LNCaP clone FGC (cell line): ENCODE measurements at regions not wholly inside any gene's neighbourhood (a gene's known extent, or its start where the extent isn't known, plus 50 kb on each side); places are given as distances from the start of the nearest gene placed in this dataset.
A peak's percentile ranks its signal among the peaks of the same experiment; 100 is the strongest.

Experiments
- DNase-seq: peaks from one replicate; pipeline ENCODE4 v3.0.0-alpha.2; 2011; ENCODE audit warnings: low read depth
- H3K4me3 ChIP-seq: 2 replicates; pipeline ENCODE4 v1.5.1; 2011; ENCODE audit warnings: mild to moderate bottlenecking, low read depth, low read length, control low read depth
- TF ChIP-seq, protein P1 (sequence below): IDR thresholded peaks from 2 replicates; pipeline ENCODE4 v1.5.1; 2012; ENCODE audit warnings: mild to moderate bottlenecking; ENCODE audit not compliant: control insufficient read depth, insufficient read depth; ENCODE audit errors: extremely low read depth

- DNase-seq = no peak
- TF ChIP-seq, protein P1, sequence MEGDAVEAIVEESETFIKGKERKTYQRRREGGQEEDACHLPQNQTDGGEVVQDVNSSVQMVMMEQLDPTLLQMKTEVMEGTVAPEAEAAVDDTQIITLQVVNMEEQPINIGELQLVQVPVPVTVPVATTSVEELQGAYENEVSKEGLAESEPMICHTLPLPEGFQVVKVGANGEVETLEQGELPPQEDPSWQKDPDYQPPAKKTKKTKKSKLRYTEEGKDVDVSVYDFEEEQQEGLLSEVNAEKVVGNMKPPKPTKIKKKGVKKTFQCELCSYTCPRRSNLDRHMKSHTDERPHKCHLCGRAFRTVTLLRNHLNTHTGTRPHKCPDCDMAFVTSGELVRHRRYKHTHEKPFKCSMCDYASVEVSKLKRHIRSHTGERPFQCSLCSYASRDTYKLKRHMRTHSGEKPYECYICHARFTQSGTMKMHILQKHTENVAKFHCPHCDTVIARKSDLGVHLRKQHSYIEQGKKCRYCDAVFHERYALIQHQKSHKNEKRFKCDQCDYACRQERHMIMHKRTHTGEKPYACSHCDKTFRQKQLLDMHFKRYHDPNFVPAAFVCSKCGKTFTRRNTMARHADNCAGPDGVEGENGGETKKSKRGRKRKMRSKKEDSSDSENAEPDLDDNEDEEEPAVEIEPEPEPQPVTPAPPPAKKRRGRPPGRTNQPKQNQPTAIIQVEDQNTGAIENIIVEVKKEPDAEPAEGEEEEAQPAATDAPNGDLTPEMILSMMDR = no peak
- H3K4me3 ChIP-seq = no peak overlapping the region
Measured at GRCh38 chr20:12434672-12435071, 517.0 kb downstream of the BTBD3 start.

- no peak for DNase-seq
- TF ChIP-seq, protein P1 = no peak
Measured at GRCh38 chr20:12435268-12435667, 517.6 kb downstream of the BTBD3 start.

GRCh38 chr20:12453711-12454110 is 536.0 kb downstream of the BTBD3 start:
- H3K4me3 ChIP-seq = no peak overlapping the region
- DNase-seq = no peak
- TF ChIP-seq, protein P1 = no peak

More at GRCh38 chr20:12435268-12435667, 517.6 kb downstream of the BTBD3 start:
- no peak overlapping the region for H3K4me3 ChIP-seq

GRCh38 chr20:12455148-12455547 is 537.5 kb downstream of the BTBD3 start:
- DNase-seq = peak; percentile 2
- TF ChIP-seq, protein P1 = no peak

DNA sequence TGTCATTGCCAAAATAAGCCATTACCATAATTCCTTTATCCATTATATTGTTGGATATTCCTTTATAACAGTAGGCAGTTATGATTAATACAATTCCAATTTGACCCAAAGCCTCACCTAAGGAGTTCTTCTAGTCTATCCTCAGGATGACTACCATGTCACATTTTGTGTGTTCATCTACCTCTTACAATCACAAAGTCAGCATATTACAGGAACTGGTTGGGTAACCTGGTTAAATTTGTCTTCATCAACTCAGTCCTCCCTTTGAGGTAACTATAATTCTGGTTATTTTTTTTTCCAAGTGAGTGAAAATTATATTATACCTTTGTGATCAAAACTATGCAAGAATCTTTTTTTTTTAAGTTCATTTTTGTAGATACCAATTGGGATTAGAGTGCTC is 540.5 kb downstream of the BTBD3 start:
- TF ChIP-seq, protein P1 = no peak

More at GRCh38 chr20:12455148-12455547, 537.5 kb downstream of the BTBD3 start:
- no peak overlapping the region for H3K4me3 ChIP-seq

DNA sequence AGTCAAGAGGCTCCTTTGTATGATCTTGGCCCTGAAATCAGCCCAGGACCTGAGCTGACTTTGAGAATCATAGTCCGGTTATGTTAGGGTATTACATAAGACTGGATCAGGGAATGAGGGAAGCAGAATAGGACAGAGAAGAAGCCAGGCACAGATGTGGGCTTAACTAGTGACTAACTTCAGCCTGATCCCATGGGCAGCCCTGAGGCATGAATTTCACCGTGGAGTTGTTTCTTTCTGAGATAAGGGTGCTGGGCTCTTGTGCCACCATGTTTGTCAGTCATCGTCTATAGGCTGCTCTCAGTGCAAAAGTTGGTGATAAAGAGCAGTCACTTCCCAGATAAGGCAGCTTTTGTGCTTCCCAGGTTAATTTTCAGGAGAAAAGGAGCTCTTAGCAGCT is 544.7 kb upstream of the SPTLC3 start:
- DNase-seq = no peak
- no peak overlapping the region for H3K4me3 ChIP-seq
- TF ChIP-seq, protein P1 = no peak

More for the DNA sequence above, 540.5 kb downstream of the BTBD3 start:
- no peak overlapping the region for H3K4me3 ChIP-seq
- DNase-seq = no peak

DNA sequence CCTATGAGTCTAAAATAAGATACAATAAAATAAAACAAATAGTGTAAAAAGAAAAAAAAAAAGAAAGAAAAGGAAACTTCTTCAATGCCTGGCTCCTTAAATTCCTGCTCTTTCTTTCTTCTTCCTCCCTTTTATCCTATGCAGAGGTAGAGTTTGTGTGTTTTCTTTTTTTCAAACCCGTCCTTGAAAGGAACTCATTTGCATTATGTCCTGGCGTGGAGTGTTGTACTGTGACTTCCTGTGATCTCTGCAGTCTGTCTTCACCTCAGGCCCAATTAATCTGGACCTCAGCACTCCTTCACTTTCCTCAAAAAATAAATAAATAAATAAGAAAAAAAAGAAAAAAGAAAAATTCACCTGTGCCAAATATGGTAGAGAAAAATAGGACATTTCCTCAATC is 541.9 kb upstream of the SPTLC3 start:
- no peak overlapping the region for H3K4me3 ChIP-seq
- TF ChIP-seq, protein P1 = no peak
- DNase-seq = no peak
